ENCODE measurements at regions not wholly inside any gene's neighbourhood (a gene's known extent, or its start where the extent isn't known, plus 50 kb on each side); places are given as distances from the start of the nearest gene placed in this dataset.

- TF ChIP-seq CTCF (conservative IDR thresholded peaks at IDR 0.05): no peak
- TF ChIP-seq ZFX (IDR thresholded peaks at IDR 0.05): no peak
Observed at GRCh38 chr13:20340759-20341171, 108.6 kb upstream of the GJB6 start.

Measured in C4-2B (cell line).